Choroid plexus epithelial cell (primary cell): ENCODE measurements at regions not wholly inside any gene's neighbourhood (a gene's known extent, or its start where the extent isn't known, plus 50 kb on each side); places are given as distances from the start of the nearest gene placed in this dataset.

Source experiments
- DNase-seq: peaks from one replicate; pipeline ENCODE4 v3.0.0-alpha.2; 2010; ENCODE audit warnings: low read depth
- H3K4me3 ChIP-seq: 2 replicates; pipeline ENCODE4 v1.5.1; 2011; ENCODE audit warnings: low read depth, mild to moderate bottlenecking, control low read depth, low read length, moderate library complexity
- CTCF ChIP-seq: conservative IDR thresholded peaks from 2 replicates; pipeline ENCODE4 v1.5.1; 2011; ENCODE audit warnings: low read depth, mild to moderate bottlenecking, control low read depth, inconsistent platforms, low read length, moderate library complexity

DNA sequence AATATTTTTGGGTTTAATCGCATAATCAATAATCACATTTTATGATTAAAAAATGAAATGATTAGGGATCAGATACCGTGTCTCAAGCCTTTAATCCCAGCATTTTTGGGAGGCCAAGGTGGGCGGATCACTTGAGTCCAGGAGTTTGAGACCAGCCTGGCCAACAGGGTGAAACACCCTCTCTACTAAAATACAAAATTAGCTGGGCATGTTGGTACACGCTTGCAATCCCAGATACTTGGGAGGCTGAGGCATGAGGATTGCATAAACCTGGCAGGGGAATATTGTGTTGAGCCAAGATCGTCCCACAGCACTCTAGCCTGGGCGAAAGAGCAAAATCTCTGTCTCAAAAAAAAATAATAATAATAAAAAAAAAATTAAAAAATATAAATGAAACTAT is 1581.4 kb downstream of the KCNT2 start:
- DNase-seq = no peak
- no peak for TF ChIP-seq CTCF

DNA sequence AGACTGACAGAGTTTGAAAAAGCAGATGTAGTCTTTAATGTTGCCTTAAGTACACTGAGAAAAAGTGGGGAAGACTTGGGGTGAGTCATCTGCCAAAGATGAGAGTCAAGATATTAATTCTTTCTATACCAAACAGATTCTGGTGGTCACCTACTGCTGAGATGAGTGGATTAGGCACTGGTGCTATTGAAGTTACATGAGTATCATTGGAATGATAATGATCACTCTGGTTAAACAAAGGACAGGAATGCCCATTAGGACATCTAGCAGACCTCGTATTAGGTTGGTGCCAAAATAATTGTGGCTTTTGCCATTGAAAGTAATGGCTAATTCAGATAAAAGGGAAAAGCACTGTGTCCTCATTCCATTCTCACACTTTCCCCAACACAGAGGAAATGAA is 1588.9 kb downstream of the KCNT2 start:
- H3K4me3 ChIP-seq = no peak overlapping the region
- peak; percentile 3 for DNase-seq
- no peak for TF ChIP-seq CTCF

More for the DNA sequence above, 1581.4 kb downstream of the KCNT2 start:
- H3K4me3 ChIP-seq = no peak overlapping the region

DNA sequence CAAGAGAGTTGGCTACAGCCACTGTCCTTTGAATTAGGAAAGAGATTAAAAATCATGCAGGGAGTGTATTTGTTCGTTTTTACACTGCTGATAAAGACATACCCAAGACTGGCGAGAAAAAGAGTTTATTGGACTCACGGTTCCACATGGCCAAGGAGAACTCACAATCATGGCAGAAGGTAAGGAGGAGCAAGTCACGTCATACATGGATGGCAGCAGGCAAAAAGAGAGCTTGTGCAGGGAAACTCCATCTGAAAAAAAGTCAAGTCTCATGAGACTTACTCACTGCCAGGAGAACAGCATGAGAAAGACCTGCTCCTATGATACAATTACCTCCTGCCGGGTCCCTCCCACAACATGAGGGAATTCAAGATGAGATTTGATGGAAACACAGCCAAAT is 1595.2 kb downstream of the KCNT2 start:
- H3K4me3 ChIP-seq = no peak overlapping the region
- no peak for TF ChIP-seq CTCF
- no peak for DNase-seq

DNA sequence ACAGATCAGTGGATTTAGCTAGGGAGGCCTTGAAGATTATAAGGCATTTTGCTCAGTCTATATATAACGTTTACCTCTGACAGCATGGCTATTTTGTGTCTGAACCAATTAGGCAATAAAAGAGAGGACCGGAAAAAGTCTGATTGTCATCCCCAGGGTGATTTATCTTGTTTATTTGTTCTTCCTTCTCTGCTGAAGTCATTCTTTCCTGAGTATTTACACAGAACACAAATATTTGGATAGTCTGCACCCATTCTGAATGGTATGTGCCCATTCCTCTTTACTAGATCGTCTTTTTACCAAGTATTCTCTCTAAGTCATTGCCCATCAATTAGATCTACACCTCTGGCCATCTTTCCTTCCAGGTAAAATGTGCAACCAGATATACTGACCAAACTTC is 1602.9 kb downstream of the KCNT2 start:
- no peak for TF ChIP-seq CTCF
- H3K4me3 ChIP-seq = no peak overlapping the region

GRCh38 chr1:194990483-194990882 is 1617.8 kb downstream of the KCNT2 start:
- TF ChIP-seq CTCF = no peak
- no peak for DNase-seq

More for the DNA sequence above, 1602.9 kb downstream of the KCNT2 start:
- no peak for DNase-seq

DNA sequence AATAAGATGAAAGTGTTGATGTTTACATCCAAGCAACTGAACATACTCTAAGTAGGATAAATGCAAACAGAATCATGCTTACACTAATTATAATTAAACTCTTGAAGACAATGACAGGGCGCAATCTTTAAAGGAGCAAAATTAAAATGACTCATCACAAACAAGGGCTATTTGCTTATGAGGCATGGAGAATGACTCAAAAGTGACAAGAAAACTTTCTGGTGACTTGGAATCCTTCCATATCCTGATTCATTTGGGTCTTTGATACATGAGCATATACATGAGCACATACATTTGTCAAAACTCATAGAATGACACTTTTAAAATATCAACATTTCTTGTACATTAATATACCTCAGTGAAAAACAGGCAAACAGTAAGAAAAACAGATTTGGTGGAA is 1632.3 kb downstream of the KCNT2 start:
- TF ChIP-seq CTCF = no peak
- H3K4me3 ChIP-seq = no peak overlapping the region
- DNase-seq = no peak

More at GRCh38 chr1:194990483-194990882, 1617.8 kb downstream of the KCNT2 start:
- H3K4me3 ChIP-seq = no peak overlapping the region

- no peak for DNase-seq
- TF ChIP-seq CTCF = no peak
- no peak overlapping the region for H3K4me3 ChIP-seq
Measured at GRCh38 chr1:194968916-194969315, 1639.3 kb downstream of the KCNT2 start.
